K562 (cell line): ENCODE measurements at regions not wholly inside any gene's neighbourhood (a gene's known extent, or its start where the extent isn't known, plus 50 kb on each side); places are given as distances from the start of the nearest gene placed in this dataset.

Experiments
- ATAC-seq: fragments of 200-7000 bp; cut with Tn5 transposase; 3 replicates; pipeline ENCODE4 v1.9.1; 2020; ENCODE audit warnings: moderate library complexity
- BruUV-seq: library from RNA; stranded (reverse); fragments of 400-500 nt; replicated peaks from 2 replicates; lab custom pipeline; 2021; lab: Mats Ljungman, UMichigan
- CTCF ChIA-PET: fragments of 300-600 bp; formaldehyde crosslinking; extraction: SDS; loops from one replicate; lab custom pipeline; 2021; ENCODE audit warnings: low intra/inter-chr PET ratio; lab: Yijun Ruan, JAX
- POLR2A ChIA-PET: fragments of 300-600, 350-650 bp; sonication (Branson Sonifier 250); formaldehyde crosslinking; extraction: SDS; loops from one replicate; lab custom pipeline; 2021; ENCODE audit warnings: antibody characterized with exemption, inconsistent platforms; lab: Yijun Ruan, JAX
- DNase-seq, 4 experiments: peaks; one replicate each; pipeline versions ENCODE4 v3.0.0 to v3.0.0-alpha.2; 2011 to 2018; ENCODE audit warnings: low spot score in 3 of 4, mixed read lengths in 3 of 4; ENCODE audit errors: extremely low read depth in 1 of 4
- FAIRE-seq: peaks from 2 replicates; lab custom pipeline; 2011; peaks lifted over from hg19 to GRCh38; lab: Jason Lieb, UNC
- H2AFZ ChIP-seq: 2 replicates; pipeline ENCODE4 v1.6.0; 2011; ENCODE audit warnings: low read depth, low read length, control low read depth, inconsistent platforms
- H3K27ac ChIP-seq: fragments of 200-600 bp; 3 replicates; pipeline ENCODE4 v1.8.0; 2011; ENCODE audit warnings: low read depth, mild to moderate bottlenecking, control low read depth, inconsistent platforms, low read length, moderate library complexity, mixed read lengths; ENCODE audit errors: extremely low read depth
- H3K27me3 ChIP-seq, 2 experiments: fragments of 300-600 bp in 1 of 2; 2 replicates in 1 of 2; 3 replicates in 1 of 2; pipeline versions ENCODE4 v1.6.0 to v1.8.0; 2011; ENCODE audit warnings: inconsistent platforms in 2 of 2, low read length in 2 of 2, mild to moderate bottlenecking in 1 of 2, mixed read lengths in 1 of 2, moderate library complexity in 1 of 2; ENCODE audit not compliant: control insufficient read depth in 2 of 2, insufficient read depth in 2 of 2
- H3K36me3 ChIP-seq: fragments of 300-600 bp; 3 replicates; pipeline ENCODE4 v1.8.0; 2011; ENCODE audit warnings: mild to moderate bottlenecking, low read length, inconsistent platforms; ENCODE audit not compliant: control insufficient read depth, insufficient read depth
- H3K4me1 ChIP-seq, 2 experiments: fragments of 200-600 bp in 1 of 2; replicated peaks in 1 of 2; 2 replicates in 1 of 2; 3 replicates in 1 of 2; pipeline versions ENCODE4 v1.5.1 to v1.8.0; 2011; ENCODE audit warnings: inconsistent platforms in 2 of 2, low read length in 2 of 2, mild to moderate bottlenecking in 1 of 2, mixed read lengths in 1 of 2, moderate library complexity in 1 of 2; ENCODE audit not compliant: control insufficient read depth in 2 of 2, insufficient read depth in 2 of 2
- H3K4me2 ChIP-seq: 2 replicates; pipeline ENCODE4 v1.6.1; 2011; ENCODE audit warnings: low read length, control low read depth, inconsistent platforms, mixed read lengths; ENCODE audit not compliant: insufficient read depth
- H3K4me3 ChIP-seq: fragments of 200-600 bp; sonication (generic), shearing (Covaris generic); 2 replicates; pipeline ENCODE4 v1.5.1; 2016; ENCODE audit warnings: control low read depth, inconsistent platforms
- H3K79me2 ChIP-seq: fragments of 200-600 bp; 3 replicates; pipeline ENCODE4 v1.8.0; 2011; ENCODE audit warnings: low read length, inconsistent platforms; ENCODE audit not compliant: control insufficient read depth, insufficient read depth
- H3K9ac ChIP-seq, 2 experiments: 2 replicates each; pipeline versions ENCODE4 v1.6.0 to v1.6.1; 2011; ENCODE audit warnings: low read depth in 2 of 2, low read length in 2 of 2, control low read depth in 1 of 2, inconsistent platforms in 1 of 2, mild to moderate bottlenecking in 1 of 2, mixed read lengths in 1 of 2; ENCODE audit not compliant: insufficient read depth in 1 of 2
- H3K9me1 ChIP-seq: one replicate; pipeline ENCODE4 v1.6.0; 2011; ENCODE audit warnings: inconsistent platforms, mild to moderate bottlenecking, low read length, moderate library complexity; ENCODE audit not compliant: control insufficient read depth, insufficient read depth
- H3K9me3 ChIP-seq: replicated peaks from 2 replicates; pipeline ENCODE4 v1.5.1; 2011; ENCODE audit warnings: low read depth, low read length, inconsistent platforms; ENCODE audit not compliant: control insufficient read depth, insufficient read depth
- H4K20me1 ChIP-seq: replicated peaks from 2 replicates; pipeline ENCODE4 v1.6.1; 2011; ENCODE audit warnings: low read length, inconsistent platforms, mixed read lengths; ENCODE audit not compliant: control insufficient read depth, insufficient read depth
- ARID2 ChIP-seq: fragments of 450-650 bp; IDR thresholded peaks from 2 replicates; pipeline ENCODE4 v1.6.1; 2017; ENCODE audit warnings: antibody characterized with exemption, mild to moderate bottlenecking
- CEBPB ChIP-seq: fragments of 450-650 bp; IDR thresholded peaks from 2 replicates; pipeline ENCODE4 v1.6.1; 2016; ENCODE audit warnings: missing genetic modification characterization, missing compliant biosample characterization
- CEBPG ChIP-seq, 3 experiments: fragments of 200-800 bp in 1 of 3; sonication (Bioruptor generic) in 1 of 3; sonication (generic) in 1 of 3; formaldehyde crosslinking in 1 of 3; IDR thresholded peaks in 2 of 3; conservative IDR thresholded peaks in 1 of 3; 2 replicates each; pipeline versions ENCODE4 v1.6.1 to v1.8.0; 2016 to 2022; ENCODE audit warnings: missing compliant biosample characterization in 2 of 3, missing genetic modification characterization in 2 of 3, mild to moderate bottlenecking in 1 of 3, missing genetic modification reagents in 1 of 3
- GABPB1 ChIP-seq: sonication (generic); formaldehyde crosslinking; IDR thresholded peaks from 2 replicates; pipeline ENCODE4 v1.8.0; 2022; ENCODE audit warnings: mild to moderate bottlenecking, missing genetic modification reagents
- HDAC2 ChIP-seq: fragments of 450-650 bp; IDR thresholded peaks from 2 replicates; pipeline ENCODE4 v1.6.1; 2016; ENCODE audit warnings: mild to moderate bottlenecking
- MIER1 ChIP-seq: fragments of 450-650 bp; IDR thresholded peaks from 2 replicates; pipeline ENCODE4 v1.6.1; 2016; ENCODE audit warnings: antibody characterized with exemption, mild to moderate bottlenecking, low read depth
- NBN ChIP-seq: fragments of 450-650 bp; IDR thresholded peaks from 2 replicates; pipeline ENCODE4 v1.6.1; 2016; ENCODE audit warnings: low read depth, mild to moderate bottlenecking
- NCOA6 ChIP-seq: fragments of 450-650 bp; IDR thresholded peaks from 2 replicates; pipeline ENCODE4 v1.6.1; 2017; ENCODE audit warnings: mild to moderate bottlenecking
- ZNF175 ChIP-seq: fragments of 200-800 bp; sonication (Bioruptor generic); IDR thresholded peaks from 2 replicates; pipeline ENCODE4 v1.6.1; 2016; ENCODE audit warnings: low read depth, mild to moderate bottlenecking, missing genetic modification characterization, missing compliant biosample characterization
- ZNF436 ChIP-seq: fragments of 250-450, 450-650 bp; sonication (Bioruptor Pico); formaldehyde crosslinking; IDR thresholded peaks from 2 replicates; pipeline ENCODE4 v1.7.0; 2020; ENCODE audit warnings: mild to moderate bottlenecking
- ZNF780A ChIP-seq: fragments of 250-450 bp; sonication (Bioruptor Pico); IDR thresholded peaks from 2 replicates; pipeline ENCODE4 v1.5.0; 2021; ENCODE audit warnings: mild to moderate bottlenecking
- in situ Hi-C: fragments of 300-500 bp; cut with MboI; formaldehyde crosslinking; loops from 4 replicates; pipeline ENCODE4 v1.15.0; 2018; ENCODE audit warnings: inconsistent platforms, mixed read lengths
- intact Hi-C: fragments of 100-400 bp; cut with micrococcal nuclease; formaldehyde crosslinking; loops from 2 replicates; pipeline ENCODE4 v1.14.2; 2022
- TF ChIP-seq, protein P1 (sequence below): fragments of 450-650 bp; formaldehyde crosslinking; IDR thresholded peaks from 2 replicates; pipeline ENCODE4 v1.4.0; 2020; ENCODE audit warnings: mild to moderate bottlenecking, moderate library complexity
- TF ChIP-seq, protein P2 (sequence below): fragments of 450-650 bp; IDR thresholded peaks from 2 replicates; pipeline ENCODE4 v1.6.1; 2016; ENCODE audit warnings: mild to moderate bottlenecking
- TF ChIP-seq, protein P3 (sequence below), 2 experiments: fragments of 450-650 bp in 1 of 2; sonication (generic) in 1 of 2; formaldehyde crosslinking in 1 of 2; IDR thresholded peaks in 1 of 2; conservative IDR thresholded peaks in 1 of 2; 2 replicates each; pipeline versions ENCODE4 v1.6.1 to v1.8.1; 2016 to 2023; ENCODE audit warnings: mild to moderate bottlenecking in 2 of 2, moderate library complexity in 2 of 2, inconsistent platforms in 1 of 2, missing genetic modification reagents in 1 of 2

DNA sequence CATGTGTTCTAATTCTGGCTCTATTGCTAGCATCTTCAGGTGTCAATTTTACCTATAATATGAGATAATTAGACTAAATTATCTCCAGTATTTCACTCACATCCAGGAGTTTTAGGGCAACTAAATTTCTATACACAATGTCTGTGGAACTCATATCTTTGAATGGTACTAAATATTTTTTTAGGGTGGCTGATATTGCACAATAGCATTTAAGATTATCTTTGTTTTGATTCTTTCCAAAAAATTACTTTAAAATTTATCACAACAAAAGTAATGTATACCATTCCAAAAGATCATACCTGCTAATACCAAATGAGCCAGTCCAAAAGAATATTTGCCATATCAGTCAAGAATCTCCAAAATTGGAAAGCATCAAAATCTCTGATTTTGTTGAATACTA is 285.5 kb downstream of the SEMA3D start:
- in situ Hi-C loops = no loop called here
- POLR2A ChIA-PET = no interaction called here

More for the DNA sequence above, 285.5 kb downstream of the SEMA3D start:
- Histone ChIP-seq H3K9me1 (no peaks in the 10 kb centered on the region), H3K9ac (no peak overlapping the region), H3K27me3 (no peaks in the 10 kb centered on the region), H3K79me2 (no peaks in the 10 kb centered on the region), H4K20me1 (no peaks in the 10 kb centered on the region), H2AFZ (no peak overlapping the region), H3K36me3 (no peaks in the 10 kb centered on the region), H3K4me3 (no peak overlapping the region), H3K9me3 (no peaks in the 10 kb centered on the region), H3K27ac (no peak overlapping the region), H3K4me1 (no peaks in the 10 kb centered on the region), H3K4me2 (no peak overlapping the region)
- CTCF ChIA-PET = no interaction called here
- DNase-seq (no peak), ATAC-seq (no peak), FAIRE-seq (no peak)
- TF ChIP-seq CEBPB (tag) (peak; percentile 84), GABPB1 (CRISPR knock-in tag) (no peak), ZNF780A (CRISPR knock-in tag) (no peak), HDAC2 (no peak), ARID2 (no peak), ZNF436 (CRISPR knock-in tag) (no peak), CEBPG (CRISPR knock-in tag; IDR thresholded peaks at IDR 0.05) (no peak), CEBPG (tag; conservative IDR thresholded peaks at IDR 0.05 in 1 of 2, IDR thresholded peaks at IDR 0.05 in 1 of 2) (peak; percentile 27 to 86; a peak in 2 of 4 replicates), ZNF175 (CRISPR knock-in tag) (no peak), NCOA6 (no peak), MIER1 (no peak), NBN (no peak)
- TF ChIP-seq, protein P1, sequence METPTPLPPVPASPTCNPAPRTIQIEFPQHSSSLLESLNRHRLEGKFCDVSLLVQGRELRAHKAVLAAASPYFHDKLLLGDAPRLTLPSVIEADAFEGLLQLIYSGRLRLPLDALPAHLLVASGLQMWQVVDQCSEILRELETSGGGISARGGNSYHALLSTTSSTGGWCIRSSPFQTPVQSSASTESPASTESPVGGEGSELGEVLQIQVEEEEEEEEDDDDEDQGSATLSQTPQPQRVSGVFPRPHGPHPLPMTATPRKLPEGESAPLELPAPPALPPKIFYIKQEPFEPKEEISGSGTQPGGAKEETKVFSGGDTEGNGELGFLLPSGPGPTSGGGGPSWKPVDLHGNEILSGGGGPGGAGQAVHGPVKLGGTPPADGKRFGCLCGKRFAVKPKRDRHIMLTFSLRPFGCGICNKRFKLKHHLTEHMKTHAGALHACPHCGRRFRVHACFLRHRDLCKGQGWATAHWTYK (CRISPR knock-in tag) = no peak
- TF ChIP-seq, protein P2, sequence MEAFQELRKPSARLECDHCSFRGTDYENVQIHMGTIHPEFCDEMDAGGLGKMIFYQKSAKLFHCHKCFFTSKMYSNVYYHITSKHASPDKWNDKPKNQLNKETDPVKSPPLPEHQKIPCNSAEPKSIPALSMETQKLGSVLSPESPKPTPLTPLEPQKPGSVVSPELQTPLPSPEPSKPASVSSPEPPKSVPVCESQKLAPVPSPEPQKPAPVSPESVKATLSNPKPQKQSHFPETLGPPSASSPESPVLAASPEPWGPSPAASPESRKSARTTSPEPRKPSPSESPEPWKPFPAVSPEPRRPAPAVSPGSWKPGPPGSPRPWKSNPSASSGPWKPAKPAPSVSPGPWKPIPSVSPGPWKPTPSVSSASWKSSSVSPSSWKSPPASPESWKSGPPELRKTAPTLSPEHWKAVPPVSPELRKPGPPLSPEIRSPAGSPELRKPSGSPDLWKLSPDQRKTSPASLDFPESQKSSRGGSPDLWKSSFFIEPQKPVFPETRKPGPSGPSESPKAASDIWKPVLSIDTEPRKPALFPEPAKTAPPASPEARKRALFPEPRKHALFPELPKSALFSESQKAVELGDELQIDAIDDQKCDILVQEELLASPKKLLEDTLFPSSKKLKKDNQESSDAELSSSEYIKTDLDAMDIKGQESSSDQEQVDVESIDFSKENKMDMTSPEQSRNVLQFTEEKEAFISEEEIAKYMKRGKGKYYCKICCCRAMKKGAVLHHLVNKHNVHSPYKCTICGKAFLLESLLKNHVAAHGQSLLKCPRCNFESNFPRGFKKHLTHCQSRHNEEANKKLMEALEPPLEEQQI = no peak
- TF ChIP-seq, protein P3, sequence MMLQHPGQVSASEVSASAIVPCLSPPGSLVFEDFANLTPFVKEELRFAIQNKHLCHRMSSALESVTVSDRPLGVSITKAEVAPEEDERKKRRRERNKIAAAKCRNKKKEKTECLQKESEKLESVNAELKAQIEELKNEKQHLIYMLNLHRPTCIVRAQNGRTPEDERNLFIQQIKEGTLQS (IDR thresholded peaks at IDR 0.05) = no peak
- TF ChIP-seq, protein P3 (CRISPR knock-in tag; conservative IDR thresholded peaks at IDR 0.05) = no peak
- intact Hi-C loops = no loop called here
- no TSS peak for BruUV-seq
